ENCODE measurements at regions not wholly inside any gene's neighbourhood (a gene's known extent, or its start where the extent isn't known, plus 50 kb on each side); places are given as distances from the start of the nearest gene placed in this dataset.

- TF ChIP-seq CTCF (IDR thresholded peaks at IDR 0.05) (no peak), POLR2A (IDR thresholded peaks at IDR 0.05) (no peak)
Measured at GRCh38 chr4:146058531-146058930, 117.0 kb upstream of the LSM6 start.

Data from esophagus squamous epithelium (tissue), 4 donors.